ENCODE measurements at regions not wholly inside any gene's neighbourhood (a gene's known extent, or its start where the extent isn't known, plus 50 kb on each side); places are given as distances from the start of the nearest gene placed in this dataset.

GRCh38 chr5:81803812-81804211 lies 52.9 kb upstream of the SSBP2 start:
- Histone ChIP-seq H3K4me1 (peaks cover 10% of the 10 kb centered on the region), H3K4me3 (ENCODE audit: low read depth, low read length) (no peak overlapping the region), H3K9me3 (peaks cover 8% of the 10 kb centered on the region; the same call in 1 of the 2 replicates), H3K36me3 (ENCODE audit: control insufficient read depth, insufficient read depth, low read length) (no peaks in the 10 kb centered on the region), H3K27me3 (replicated peaks; ENCODE audit: control insufficient read depth, insufficient read depth, low read length) (no peaks in the 10 kb centered on the region)
- TF ChIP-seq CTCF (IDR thresholded peaks at IDR 0.05; ENCODE audit: insufficient read depth in 1 of 2, low read depth in 1 of 2, low read length in 1 of 2, severe bottlenecking in 1 of 2, unreplicated experiment in 1 of 2), result no peak
- DNase-seq, result no peak
- intact Hi-C loops (cut with micrococcal nuclease; ENCODE audit: unreplicated experiment), result no loop called here
- peaks cover 3% of the 10 kb centered on the region for H3K27me3 Mint-ChIP-seq (ENCODE audit: insufficient read depth, unreplicated experiment)
- POLR2A ChIA-PET, result no interaction called here
- CTCF ChIA-PET, result no interaction called here
- no peak overlapping the region for H3K27ac Mint-ChIP-seq (ENCODE audit: unreplicated experiment)
- no peak overlapping the region for H3K4me3 Mint-ChIP-seq (ENCODE audit: unreplicated experiment)
- H3K9me3 Mint-ChIP-seq (ENCODE audit: unreplicated experiment), result peaks cover 8% of the 10 kb centered on the region
- peaks cover 7% of the 10 kb centered on the region for H3K4me1 Mint-ChIP-seq (ENCODE audit: low read depth, unreplicated experiment)
- no peaks in the 10 kb centered on the region for H3K36me3 Mint-ChIP-seq (ENCODE audit: insufficient read depth, unreplicated experiment)
- BruUV-seq (replicated peaks), result no TSS peak

- no peaks in the 10 kb centered on the region for H3K27me3 ChIP-seq (replicated peaks; ENCODE audit: control insufficient read depth, insufficient read depth, low read length)
- BruUV-seq (replicated peaks), result no TSS peak
- H3K9me3 Mint-ChIP-seq (ENCODE audit: unreplicated experiment), result peaks cover 8% of the 10 kb centered on the region
- H3K27me3 Mint-ChIP-seq (ENCODE audit: insufficient read depth, unreplicated experiment), result peaks cover 3% of the 10 kb centered on the region
- H3K9me3 ChIP-seq, result 0 out of 2 replicates have a peak, but pooled peaks cover 4% of the 10 kb centered on the region
- H3K36me3 ChIP-seq (ENCODE audit: control insufficient read depth, insufficient read depth, low read length), result no peaks in the 10 kb centered on the region
- peaks cover 10% of the 10 kb centered on the region for H3K4me1 ChIP-seq
- ChIA-PET POLR2A (no interaction called here), CTCF (no interaction called here)
- no peak for DNase-seq
- no peaks in the 10 kb centered on the region for H3K36me3 Mint-ChIP-seq (ENCODE audit: insufficient read depth, unreplicated experiment)
- TF ChIP-seq CTCF (IDR thresholded peaks at IDR 0.05; ENCODE audit: insufficient read depth in 1 of 2, low read depth in 1 of 2, low read length in 1 of 2, severe bottlenecking in 1 of 2, unreplicated experiment in 1 of 2), result no peak
- peaks cover 7% of the 10 kb centered on the region for H3K4me1 Mint-ChIP-seq (ENCODE audit: low read depth, unreplicated experiment)
- no peak overlapping the region for H3K4me3 ChIP-seq (ENCODE audit: low read depth, low read length)
- intact Hi-C loops (cut with micrococcal nuclease; ENCODE audit: unreplicated experiment), result no loop called here
- H3K4me3 Mint-ChIP-seq (ENCODE audit: unreplicated experiment), result no peak overlapping the region
- H3K27ac Mint-ChIP-seq (ENCODE audit: unreplicated experiment), result no peak overlapping the region
Measured at GRCh38 chr5:81802625-81803024, 51.7 kb upstream of the SSBP2 start.

GRCh38 chr5:81802020-81802419 lies 51.1 kb upstream of the SSBP2 start:
- no peaks in the 10 kb centered on the region for H3K27me3 ChIP-seq (replicated peaks; ENCODE audit: control insufficient read depth, insufficient read depth, low read length)
- H3K4me1 ChIP-seq, result peaks cover 10% of the 10 kb centered on the region
- H3K4me3 ChIP-seq (ENCODE audit: low read depth, low read length), result no peak overlapping the region
- DNase-seq, result no peak
- H3K4me3 Mint-ChIP-seq (ENCODE audit: unreplicated experiment), result no peak overlapping the region
- no peaks in the 10 kb centered on the region for H3K36me3 ChIP-seq (ENCODE audit: control insufficient read depth, insufficient read depth, low read length)
- H3K36me3 Mint-ChIP-seq (ENCODE audit: insufficient read depth, unreplicated experiment), result no peaks in the 10 kb centered on the region
- no peaks in the 10 kb centered on the region for H3K9me3 ChIP-seq
- peaks cover 3% of the 10 kb centered on the region for H3K27me3 Mint-ChIP-seq (ENCODE audit: insufficient read depth, unreplicated experiment)
- peaks cover 7% of the 10 kb centered on the region for H3K4me1 Mint-ChIP-seq (ENCODE audit: low read depth, unreplicated experiment)
- no TSS peak for BruUV-seq (replicated peaks)
- TF ChIP-seq CTCF (IDR thresholded peaks at IDR 0.05; ENCODE audit: insufficient read depth in 1 of 2, low read depth in 1 of 2, low read length in 1 of 2, severe bottlenecking in 1 of 2, unreplicated experiment in 1 of 2), result no peak
- intact Hi-C loops (cut with micrococcal nuclease; ENCODE audit: unreplicated experiment), result no loop called here
- H3K27ac Mint-ChIP-seq (ENCODE audit: unreplicated experiment), result no peak overlapping the region
- CTCF ChIA-PET, result no interaction called here
- peaks cover 8% of the 10 kb centered on the region for H3K9me3 Mint-ChIP-seq (ENCODE audit: unreplicated experiment)
- POLR2A ChIA-PET, result no interaction called here
